ENCODE measurements at regions not wholly inside any gene's neighbourhood (a gene's known extent, or its start where the extent isn't known, plus 50 kb on each side); places are given as distances from the start of the nearest gene placed in this dataset.

- no CpG with 5 or more reads among the region's 5 CpGs for WGBS (ENCODE audit: extremely low coverage, insufficient read length, low lambda C conversion rate)
- no peak overlapping the region for H3K27ac Mint-ChIP-seq
- no peaks in the 10 kb centered on the region for H3K79me1 ChIP-seq (ENCODE audit: insufficient read depth, low read depth, low read length, poor library complexity, severe bottlenecking)
- peaks cover 2% of the 10 kb centered on the region; the same call in 1 of the 2 replicates for H3K4me1 ChIP-seq (ENCODE audit: insufficient read depth, low read length)
- H3K9ac ChIP-seq (ENCODE audit: extremely low read depth, insufficient read length, low read length): no peak overlapping the region
- no peak overlapping the region for H4K5ac ChIP-seq (ENCODE audit: insufficient read length, low read depth, low read length)
- no peak overlapping the region for H4K91ac ChIP-seq (ENCODE audit: insufficient read length, low read depth, low read length)
- H2BK12ac ChIP-seq (ENCODE audit: insufficient read length, low read depth, low read length): no peak overlapping the region
- no peak overlapping the region for H3K4me3 Mint-ChIP-seq
- no peak for DNase-seq
- no peak overlapping the region for H3K14ac ChIP-seq (ENCODE audit: insufficient read depth, low read length)
- no peak overlapping the region for H2AK5ac ChIP-seq (ENCODE audit: insufficient read length, low read length)
- peaks cover 10% of the 10 kb centered on the region in 2 experiments for H3K4me1 Mint-ChIP-seq
- H2BK20ac ChIP-seq (ENCODE audit: low read depth, low read length, poor library complexity, severe bottlenecking): no peak overlapping the region
- H2BK5ac ChIP-seq (ENCODE audit: insufficient read length, low read length): no peak overlapping the region
- no peaks in the 10 kb centered on the region for H3K36me3 Mint-ChIP-seq (ENCODE audit: insufficient read depth in 1 of 3, low read depth in 3 of 3)
- H3K79me2 ChIP-seq (ENCODE audit: insufficient read depth, low read length): no peaks in the 10 kb centered on the region
- no peak overlapping the region for H2BK120ac ChIP-seq (ENCODE audit: low read depth, low read length, poor library complexity, severe bottlenecking)
- no peak overlapping the region for H3K23ac ChIP-seq (ENCODE audit: insufficient read length, low read depth, low read length)
- no peak overlapping the region for H3K18ac ChIP-seq (ENCODE audit: insufficient read length, low read depth, low read length)
- no peak overlapping the region for H2AFZ ChIP-seq (ENCODE audit: low read length)
- no peaks in the 10 kb centered on the region for H3K27me3 ChIP-seq (ENCODE audit: insufficient read depth, low read length)
- no peak overlapping the region for H3K4me2 ChIP-seq (ENCODE audit: insufficient read depth, insufficient read length, low read length)
- H4K8ac ChIP-seq (replicated peaks; ENCODE audit: insufficient read length, low read depth, low read length): no peak overlapping the region
- no peak overlapping the region for H3T11ph ChIP-seq (ENCODE audit: low read length)
- no peaks in the 10 kb centered on the region for H4K20me1 ChIP-seq (ENCODE audit: control insufficient read depth, insufficient read depth, insufficient read length)
- no peak overlapping the region for H2BK15ac ChIP-seq (ENCODE audit: low read depth, low read length)
- H3K9me3 ChIP-seq (ENCODE audit: control insufficient read depth, low read depth, low read length): no peaks in the 10 kb centered on the region
- H3K9me3 Mint-ChIP-seq: no peaks in the 10 kb centered on the region
- no peak overlapping the region for H3K4ac ChIP-seq (ENCODE audit: low read depth, low read length)
- H3K27me3 Mint-ChIP-seq (ENCODE audit: low read depth): no peaks in the 10 kb centered on the region
- TF ChIP-seq CTCF (conservative IDR thresholded peaks at IDR 0.05): no peak
- no peaks in the 10 kb centered on the region for H3K23me2 ChIP-seq (ENCODE audit: insufficient read length, low read depth, low read length, poor library complexity, severe bottlenecking)
- H3K56ac ChIP-seq (ENCODE audit: insufficient read length, low read depth, low read length): no peak overlapping the region
- H3K27ac ChIP-seq (ENCODE audit: insufficient read length, low read depth, low read length): no peak overlapping the region
Observed at GRCh38 chr4:153138736-153139135, 65.5 kb upstream of the TRIM2 start.

All from H9 (cell line).